Chondrocyte (in vitro differentiated cells): ENCODE measurements at regions not wholly inside any gene's neighbourhood (a gene's known extent, or its start where the extent isn't known, plus 50 kb on each side); places are given as distances from the start of the nearest gene placed in this dataset.

Experiments
- DNase-seq: peaks from one replicate; pipeline ENCODE4 v3.0.0; 2021; ENCODE audit warnings: mixed read lengths, low spot score
- H3K27ac Mint-ChIP-seq: one replicate; pipeline ENCODE4 v1.8.0; 2021; ENCODE audit warnings: mild to moderate bottlenecking, moderate library complexity, mixed read lengths; ENCODE audit not compliant: unreplicated experiment
- H3K27me3 Mint-ChIP-seq: 2 replicates; pipeline ENCODE4 v1.8.0; 2021; ENCODE audit warnings: low read depth, mixed read lengths
- H3K36me3 Mint-ChIP-seq: 2 replicates; pipeline ENCODE4 v1.8.0; 2021; ENCODE audit warnings: low read depth, mixed read lengths
- H3K4me1 Mint-ChIP-seq: 2 replicates; pipeline ENCODE4 v1.8.0; 2021; ENCODE audit warnings: low read depth, mild to moderate bottlenecking, mixed read lengths
- H3K4me3 Mint-ChIP-seq: one replicate; pipeline ENCODE4 v1.8.0; 2021; ENCODE audit warnings: mild to moderate bottlenecking, moderate library complexity, mixed read lengths; ENCODE audit not compliant: unreplicated experiment
- H3K9me3 Mint-ChIP-seq: 2 replicates; pipeline ENCODE4 v1.8.0; 2021; ENCODE audit warnings: low read depth, mixed read lengths
- TF ChIP-seq, protein P1 (sequence below): fragments of 200-600 bp; sonication (generic); IDR thresholded peaks from 2 replicates; pipeline ENCODE4 v1.5.0; 2021; ENCODE audit warnings: antibody characterized with exemption, mild to moderate bottlenecking, moderate library complexity

GRCh38 chr5:71859515-71859914, 140.4 kb downstream of the CARTPT start:
- Mint-ChIP-seq H3K4me1 (peaks cover 11% of the 10 kb centered on the region), H3K9me3 (peaks cover 20% of the 10 kb centered on the region), H3K4me3 (no peak overlapping the region), H3K36me3 (peaks cover 8% of the 10 kb centered on the region), H3K27me3 (peaks cover 18% of the 10 kb centered on the region), H3K27ac (no peak overlapping the region)
- no peak for DNase-seq
- TF ChIP-seq, protein P1, sequence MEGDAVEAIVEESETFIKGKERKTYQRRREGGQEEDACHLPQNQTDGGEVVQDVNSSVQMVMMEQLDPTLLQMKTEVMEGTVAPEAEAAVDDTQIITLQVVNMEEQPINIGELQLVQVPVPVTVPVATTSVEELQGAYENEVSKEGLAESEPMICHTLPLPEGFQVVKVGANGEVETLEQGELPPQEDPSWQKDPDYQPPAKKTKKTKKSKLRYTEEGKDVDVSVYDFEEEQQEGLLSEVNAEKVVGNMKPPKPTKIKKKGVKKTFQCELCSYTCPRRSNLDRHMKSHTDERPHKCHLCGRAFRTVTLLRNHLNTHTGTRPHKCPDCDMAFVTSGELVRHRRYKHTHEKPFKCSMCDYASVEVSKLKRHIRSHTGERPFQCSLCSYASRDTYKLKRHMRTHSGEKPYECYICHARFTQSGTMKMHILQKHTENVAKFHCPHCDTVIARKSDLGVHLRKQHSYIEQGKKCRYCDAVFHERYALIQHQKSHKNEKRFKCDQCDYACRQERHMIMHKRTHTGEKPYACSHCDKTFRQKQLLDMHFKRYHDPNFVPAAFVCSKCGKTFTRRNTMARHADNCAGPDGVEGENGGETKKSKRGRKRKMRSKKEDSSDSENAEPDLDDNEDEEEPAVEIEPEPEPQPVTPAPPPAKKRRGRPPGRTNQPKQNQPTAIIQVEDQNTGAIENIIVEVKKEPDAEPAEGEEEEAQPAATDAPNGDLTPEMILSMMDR: no peak

DNA sequence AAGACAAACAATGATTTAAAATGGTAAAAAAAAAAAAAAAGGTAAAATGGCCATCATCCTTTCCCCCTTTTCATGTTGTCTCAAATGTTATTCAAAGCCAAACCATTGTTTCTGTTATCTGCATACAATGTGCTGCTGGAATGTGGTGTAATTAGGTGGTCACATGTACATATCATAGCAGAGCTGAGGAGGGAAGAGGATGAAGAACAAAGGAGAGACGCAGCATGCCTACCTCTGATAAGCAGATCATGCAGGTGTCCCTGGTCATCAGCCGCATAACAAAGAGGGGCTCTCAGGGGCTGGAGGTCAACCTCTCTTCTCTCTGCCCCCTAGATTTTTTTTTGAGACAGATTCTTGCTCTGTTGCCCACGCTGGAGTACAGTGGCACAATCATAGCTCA, 141.0 kb downstream of the CARTPT start:
- H3K9me3 Mint-ChIP-seq: peaks cover 16% of the 10 kb centered on the region
- DNase-seq: no peak
- H3K27ac Mint-ChIP-seq: no peak overlapping the region
- peaks cover 8% of the 10 kb centered on the region for H3K36me3 Mint-ChIP-seq
- H3K27me3 Mint-ChIP-seq: peaks cover 18% of the 10 kb centered on the region
- H3K4me3 Mint-ChIP-seq: no peak overlapping the region
- peaks cover 17% of the 10 kb centered on the region for H3K4me1 Mint-ChIP-seq
- TF ChIP-seq, protein P1: no peak

GRCh38 chr5:71861682-71862081, 142.6 kb downstream of the CARTPT start:
- TF ChIP-seq, protein P1: no peak
- no peak overlapping the region for H3K4me3 Mint-ChIP-seq
- H3K4me1 Mint-ChIP-seq: peaks cover 26% of the 10 kb centered on the region
- no peak overlapping the region for H3K27ac Mint-ChIP-seq
- peaks cover 2% of the 10 kb centered on the region for H3K9me3 Mint-ChIP-seq
- DNase-seq: no peak
- H3K36me3 Mint-ChIP-seq: peaks cover 4% of the 10 kb centered on the region
- H3K27me3 Mint-ChIP-seq: peaks cover 18% of the 10 kb centered on the region

GRCh38 chr5:71862087-71862486, 143.0 kb downstream of the CARTPT start:
- Mint-ChIP-seq H3K36me3 (peaks cover 2% of the 10 kb centered on the region), H3K4me1 (peaks cover 26% of the 10 kb centered on the region), H3K27me3 (peaks cover 18% of the 10 kb centered on the region), H3K4me3 (no peak overlapping the region), H3K27ac (no peak overlapping the region), H3K9me3 (no peaks in the 10 kb centered on the region)
- TF ChIP-seq, protein P1: no peak
- DNase-seq: no peak

DNA sequence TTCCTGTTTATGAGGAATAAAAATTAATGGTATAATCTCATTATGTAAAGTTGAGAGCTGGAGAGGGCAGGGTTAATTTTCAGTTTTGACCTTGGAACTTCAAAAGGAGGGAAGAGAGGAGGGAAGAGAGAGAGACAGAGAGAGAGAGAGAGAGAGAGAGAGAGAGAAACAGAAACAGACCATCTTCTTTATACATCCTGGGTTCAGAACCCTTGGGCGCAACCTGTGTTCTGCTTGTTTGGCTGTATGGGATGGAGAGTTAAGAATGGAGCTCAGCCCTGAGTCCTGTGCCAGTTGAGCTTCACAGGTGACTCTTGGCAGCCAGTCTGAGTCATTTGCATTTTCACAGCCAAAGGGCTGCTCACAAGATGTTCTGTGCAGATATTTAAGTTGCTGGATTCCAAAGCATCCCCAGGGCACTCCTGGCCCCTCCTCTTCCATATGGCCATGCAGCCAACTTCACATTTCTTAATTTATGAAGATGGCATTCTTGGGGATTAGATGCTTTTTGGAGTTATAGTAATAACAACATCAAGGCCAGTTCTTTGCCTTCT, 143.5 kb downstream of the CARTPT start:
- Mint-ChIP-seq H3K27ac (no peak overlapping the region), H3K4me3 (no peak overlapping the region), H3K36me3 (peaks cover 2% of the 10 kb centered on the region), H3K27me3 (peaks cover 18% of the 10 kb centered on the region), H3K9me3 (no peaks in the 10 kb centered on the region), H3K4me1 (peaks cover 26% of the 10 kb centered on the region)
- TF ChIP-seq, protein P1: no peak
- no peak for DNase-seq
